Parathyroid adenoma (tissue), 2 donors: ENCODE measurements at regions not wholly inside any gene's neighbourhood (a gene's known extent, or its start where the extent isn't known, plus 50 kb on each side); places are given as distances from the start of the nearest gene placed in this dataset.

Experiments
- H2AFZ ChIP-seq: fragments of 300-600 bp; sonication (generic); one replicate; pipeline ENCODE4 v1.7.0; 2017; ENCODE audit warnings: antibody characterized with exemption, mild to moderate bottlenecking
- H3K27ac ChIP-seq: fragments of 300-600 bp; sonication (generic); one replicate; pipeline ENCODE4 v1.7.0; 2017
- H3K27me3 ChIP-seq: fragments of 300-600 bp; sonication (generic); one replicate; pipeline ENCODE4 v1.7.0; 2017; ENCODE audit warnings: low read length; ENCODE audit not compliant: control insufficient read depth, insufficient read depth
- H3K36me3 ChIP-seq: fragments of 300-600 bp; sonication (generic); one replicate; pipeline ENCODE4 v1.7.0; 2017; ENCODE audit warnings: low read length; ENCODE audit not compliant: control insufficient read depth, insufficient read depth
- H3K4me1 ChIP-seq: fragments of 300-600 bp; sonication (generic); one replicate; pipeline ENCODE4 v1.7.0; 2017; ENCODE audit warnings: control low read depth
- H3K4me2 ChIP-seq: fragments of 300-600 bp; sonication (generic); one replicate; pipeline ENCODE4 v1.7.0; 2017; ENCODE audit warnings: low read length
- H3K4me3 ChIP-seq: fragments of 300-600 bp; sonication (generic); one replicate; pipeline ENCODE4 v1.7.0; 2017; ENCODE audit warnings: low read depth, low read length
- H3K79me2 ChIP-seq: fragments of 300-600 bp; sonication (generic); one replicate; pipeline ENCODE4 v1.7.0; 2017; ENCODE audit warnings: control low read depth
- H3K9ac ChIP-seq: fragments of 300-600 bp; sonication (generic); one replicate; pipeline ENCODE4 v1.7.0; 2017; ENCODE audit warnings: mild to moderate bottlenecking
- H3K9me3 ChIP-seq: fragments of 300-600 bp; sonication (generic); one replicate; pipeline ENCODE4 v1.7.0; 2017; ENCODE audit warnings: low read length; ENCODE audit not compliant: control insufficient read depth
- TF ChIP-seq, protein P1 (sequence below): fragments of 300-600 bp; sonication (generic); IDR thresholded peaks from one replicate; pipeline ENCODE4 v1.7.0; 2017; ENCODE audit warnings: antibody characterized with exemption, mild to moderate bottlenecking
- donor health status: primary hyperparathyroidism.

- TF ChIP-seq, protein P1, sequence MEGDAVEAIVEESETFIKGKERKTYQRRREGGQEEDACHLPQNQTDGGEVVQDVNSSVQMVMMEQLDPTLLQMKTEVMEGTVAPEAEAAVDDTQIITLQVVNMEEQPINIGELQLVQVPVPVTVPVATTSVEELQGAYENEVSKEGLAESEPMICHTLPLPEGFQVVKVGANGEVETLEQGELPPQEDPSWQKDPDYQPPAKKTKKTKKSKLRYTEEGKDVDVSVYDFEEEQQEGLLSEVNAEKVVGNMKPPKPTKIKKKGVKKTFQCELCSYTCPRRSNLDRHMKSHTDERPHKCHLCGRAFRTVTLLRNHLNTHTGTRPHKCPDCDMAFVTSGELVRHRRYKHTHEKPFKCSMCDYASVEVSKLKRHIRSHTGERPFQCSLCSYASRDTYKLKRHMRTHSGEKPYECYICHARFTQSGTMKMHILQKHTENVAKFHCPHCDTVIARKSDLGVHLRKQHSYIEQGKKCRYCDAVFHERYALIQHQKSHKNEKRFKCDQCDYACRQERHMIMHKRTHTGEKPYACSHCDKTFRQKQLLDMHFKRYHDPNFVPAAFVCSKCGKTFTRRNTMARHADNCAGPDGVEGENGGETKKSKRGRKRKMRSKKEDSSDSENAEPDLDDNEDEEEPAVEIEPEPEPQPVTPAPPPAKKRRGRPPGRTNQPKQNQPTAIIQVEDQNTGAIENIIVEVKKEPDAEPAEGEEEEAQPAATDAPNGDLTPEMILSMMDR = no peak
Observed at GRCh38 chr10:2144584-2144983, 407.3 kb upstream of the ADARB2 start.

GRCh38 chr10:2143213-2143835, 406.0 kb upstream of the ADARB2 start:
- Histone ChIP-seq H3K27me3 (no peaks in the 10 kb centered on the region), H3K9ac (no peak overlapping the region), H2AFZ (no peak overlapping the region), H3K4me2 (no peak overlapping the region), H3K9me3 (no peaks in the 10 kb centered on the region), H3K4me3 (no peak overlapping the region), H3K27ac (no peak overlapping the region), H3K4me1 (no peaks in the 10 kb centered on the region), H3K79me2 (no peaks in the 10 kb centered on the region), H3K36me3 (no peaks in the 10 kb centered on the region)
- TF ChIP-seq, protein P1 = no peak

More at GRCh38 chr10:2144584-2144983, 407.3 kb upstream of the ADARB2 start:
- Histone ChIP-seq H3K27me3 (no peaks in the 10 kb centered on the region), H3K79me2 (no peaks in the 10 kb centered on the region), H3K36me3 (no peaks in the 10 kb centered on the region), H2AFZ (no peak overlapping the region), H3K27ac (no peak overlapping the region), H3K4me1 (no peaks in the 10 kb centered on the region), H3K9ac (no peak overlapping the region), H3K9me3 (no peaks in the 10 kb centered on the region), H3K4me3 (no peak overlapping the region), H3K4me2 (no peak overlapping the region)

GRCh38 chr10:2139746-2140145, 402.4 kb upstream of the ADARB2 start:
- Histone ChIP-seq H3K9ac (no peak overlapping the region), H3K4me3 (no peak overlapping the region), H3K4me1 (no peaks in the 10 kb centered on the region), H3K27me3 (no peaks in the 10 kb centered on the region), H3K36me3 (no peaks in the 10 kb centered on the region), H3K79me2 (no peaks in the 10 kb centered on the region), H3K4me2 (no peak overlapping the region), H3K27ac (no peak overlapping the region), H3K9me3 (no peaks in the 10 kb centered on the region), H2AFZ (no peak overlapping the region)
- TF ChIP-seq, protein P1 = no peak

DNA sequence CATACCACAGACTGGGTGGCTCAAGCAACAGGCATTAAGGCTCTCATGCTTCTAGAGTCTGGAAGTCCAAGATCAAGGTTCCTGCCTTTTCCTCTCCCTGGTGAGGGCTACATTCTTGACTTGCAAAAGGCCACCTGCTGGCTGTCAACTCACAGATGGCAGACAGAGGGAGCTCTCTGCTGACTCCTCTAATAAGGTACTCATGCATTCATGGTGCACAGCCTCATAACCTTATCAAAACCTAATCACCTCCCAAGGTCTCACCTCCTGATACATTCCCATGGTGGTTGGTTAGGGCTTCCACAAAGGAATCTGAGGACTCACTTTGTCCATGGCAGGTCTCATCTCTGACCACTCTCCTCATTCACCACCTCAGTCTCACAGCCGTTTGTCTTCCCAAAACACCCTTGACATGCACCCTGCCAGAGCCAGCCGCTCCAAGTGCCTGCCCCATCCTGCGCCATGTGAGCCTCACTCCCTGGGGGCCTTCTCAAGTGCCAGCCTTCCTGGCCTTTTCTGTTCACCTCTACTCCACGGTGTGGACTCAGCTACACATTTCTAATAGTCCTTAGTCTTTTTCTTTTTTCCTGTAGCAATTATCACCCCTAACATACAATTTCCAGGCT, 400.3 kb upstream of the ADARB2 start:
- Histone ChIP-seq H3K9ac (no peak overlapping the region), H3K9me3 (no peaks in the 10 kb centered on the region), H3K27me3 (no peaks in the 10 kb centered on the region), H3K4me1 (no peaks in the 10 kb centered on the region), H3K4me2 (no peak overlapping the region), H3K79me2 (no peaks in the 10 kb centered on the region), H3K27ac (no peak overlapping the region), H2AFZ (no peak overlapping the region), H3K4me3 (no peak overlapping the region), H3K36me3 (no peaks in the 10 kb centered on the region)
- TF ChIP-seq, protein P1 = peak; percentile 12
